SIG-M5 treated with dmso at 0.1 percent for 504 hours (cell line): ENCODE measurements at regions not wholly inside any gene's neighbourhood (a gene's known extent, or its start where the extent isn't known, plus 50 kb on each side); places are given as distances from the start of the nearest gene placed in this dataset.
"Not testable (repeated sequence)": the region's sequence is repeated elsewhere in the genome, so short reads cannot be mapped to it uniquely, and the experiment has no call there.

Experiments used
- DNase-seq: peaks from one replicate; lab custom pipeline; 2025; ENCODE audit not compliant: unreplicated experiment; lab: John Stamatoyannopoulos, UW

DNA sequence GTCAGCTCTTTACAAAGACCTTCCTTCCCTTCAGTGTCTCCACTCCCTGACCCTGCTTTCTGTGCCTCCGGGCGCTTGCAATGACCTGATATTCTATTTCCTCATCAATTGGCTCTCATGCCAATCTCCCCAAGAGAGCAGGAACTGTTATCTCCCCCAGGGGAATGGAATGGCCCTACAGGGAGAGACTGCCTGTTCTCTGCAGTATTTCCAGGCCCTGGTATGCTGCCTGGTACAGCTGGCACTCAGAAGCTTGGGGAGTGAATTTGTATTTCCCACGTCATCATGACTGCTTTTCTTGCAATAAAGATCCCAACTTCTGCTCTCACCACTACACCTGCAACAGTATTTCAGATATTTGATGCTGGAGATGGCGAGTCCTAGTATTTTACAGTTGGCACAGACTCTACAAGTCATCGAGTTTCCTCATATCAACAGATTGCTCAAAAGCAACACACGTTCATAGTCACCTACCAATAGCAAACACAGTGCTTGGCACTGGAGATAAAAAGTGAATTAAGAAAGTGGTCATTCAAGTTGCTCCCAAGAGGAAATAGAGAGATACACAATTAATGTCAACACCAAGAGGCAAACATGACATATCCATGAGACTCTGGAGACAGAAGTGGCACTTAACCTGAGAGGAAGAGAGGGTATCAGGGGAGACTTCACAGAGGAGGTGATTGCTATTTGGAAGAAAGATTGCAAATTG is 90.5 kb upstream of the EGFL6 start:
- no peak for DNase-seq

DNA sequence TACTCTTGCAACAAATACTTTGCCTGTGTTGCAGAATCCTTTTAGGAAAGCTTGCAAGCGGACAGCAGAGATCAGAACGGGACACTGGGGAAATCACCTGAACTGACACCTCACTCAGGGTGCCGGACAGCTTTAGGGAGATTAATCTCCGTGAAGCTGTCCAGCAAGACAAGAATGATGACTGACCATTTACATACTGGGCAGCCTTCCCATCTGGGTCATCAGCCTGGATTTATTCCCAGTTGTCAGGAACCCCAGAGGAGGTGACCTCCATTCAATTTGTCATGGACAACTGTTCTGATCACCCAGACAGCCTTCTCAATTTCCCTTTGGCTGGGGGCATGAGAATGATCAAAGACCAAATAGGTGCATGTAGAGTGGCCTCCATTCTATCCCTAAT is 93.0 kb upstream of the EGFL6 start:
- no peak for DNase-seq

DNA sequence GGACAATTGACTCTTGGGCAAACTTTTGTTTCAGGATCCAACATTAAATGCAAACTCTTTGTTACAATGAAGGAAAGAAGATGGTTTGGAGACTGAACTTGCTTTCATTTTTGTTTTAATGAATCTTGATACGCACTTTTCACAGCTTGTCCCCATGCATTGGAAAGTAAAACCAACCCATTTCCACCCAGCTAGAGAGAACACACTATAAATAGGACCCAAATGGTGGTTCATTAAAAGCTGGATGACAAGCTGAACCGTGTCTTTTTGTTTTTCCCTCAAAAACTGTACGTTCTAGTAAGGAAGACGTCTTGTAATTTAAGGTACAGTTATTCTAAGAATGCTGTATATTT is 95.3 kb upstream of the EGFL6 start:
- DNase-seq, result no peak

DNA sequence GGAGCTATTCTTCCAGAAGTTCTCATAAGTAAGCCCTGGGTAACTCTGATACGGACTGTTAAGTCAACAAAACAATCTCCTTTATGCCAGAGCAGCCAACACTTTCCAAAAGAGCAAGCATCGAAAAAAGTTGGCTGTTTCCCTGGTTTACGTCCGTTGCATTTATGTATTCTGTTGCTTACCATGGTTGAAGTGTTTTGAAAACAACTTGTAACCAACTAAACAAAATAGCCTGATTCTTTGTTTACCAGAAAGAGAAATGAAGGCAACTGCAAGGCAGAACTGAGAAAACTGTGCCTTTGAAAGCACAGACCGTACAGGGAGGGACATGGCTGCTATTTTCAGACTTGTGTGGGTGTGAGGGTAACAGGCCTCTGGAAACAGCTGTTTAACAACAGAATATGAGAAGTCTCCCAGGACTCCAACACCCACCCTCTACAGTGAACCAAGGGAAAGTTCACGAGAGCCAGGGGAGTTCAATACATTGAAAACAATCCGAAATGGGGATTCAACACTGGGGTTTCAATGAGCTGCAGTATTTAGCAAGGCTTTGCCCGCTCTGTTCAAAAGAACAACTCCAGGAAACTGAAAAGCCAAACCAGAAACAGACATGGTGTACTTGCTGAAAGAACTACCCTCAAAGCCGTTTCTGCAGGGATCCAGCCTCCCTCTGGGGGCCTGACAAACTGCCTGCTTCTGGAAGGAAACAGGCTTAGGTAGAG is 95.8 kb upstream of the EGFL6 start:
- no peak for DNase-seq

DNA sequence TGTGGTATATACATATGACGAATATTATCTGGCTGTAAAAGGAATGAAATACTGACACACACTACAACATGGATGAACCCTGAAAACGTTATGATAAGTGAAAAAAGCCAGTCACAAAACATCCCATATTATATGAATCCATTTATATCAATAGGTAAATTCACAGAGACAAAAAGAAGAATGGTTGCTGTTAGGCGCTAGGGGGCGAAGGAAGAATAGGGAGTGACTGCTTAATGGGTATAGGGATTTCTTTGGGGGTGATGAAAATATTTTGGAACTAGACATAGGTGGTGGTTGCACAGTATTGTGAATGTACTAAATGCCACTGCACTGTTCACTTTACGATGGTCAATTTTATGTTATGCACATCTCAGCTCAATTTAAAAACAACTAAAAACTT is 96.4 kb upstream of the EGFL6 start:
- DNase-seq, result no peak

DNA sequence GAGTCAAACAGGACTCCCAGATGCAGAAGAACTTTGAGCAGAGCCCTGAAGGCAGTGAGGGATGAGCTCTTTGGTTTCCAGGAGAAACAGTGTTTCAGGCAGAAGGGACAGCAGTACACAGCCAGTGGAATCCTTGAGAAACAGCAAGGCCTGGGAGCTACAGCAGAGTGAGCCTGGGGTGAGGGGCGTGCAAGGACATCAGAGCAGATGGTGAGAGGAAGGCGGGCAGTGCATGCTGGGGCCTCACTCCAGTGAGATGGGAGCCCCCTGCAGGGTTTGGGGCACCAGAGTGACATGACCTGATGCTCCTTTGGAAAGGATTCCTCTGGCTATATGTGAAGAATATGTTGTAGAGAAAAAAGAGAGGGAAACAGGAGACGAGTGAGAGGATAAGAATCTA is 98.1 kb upstream of the EGFL6 start:
- DNase-seq, result no peak

DNA sequence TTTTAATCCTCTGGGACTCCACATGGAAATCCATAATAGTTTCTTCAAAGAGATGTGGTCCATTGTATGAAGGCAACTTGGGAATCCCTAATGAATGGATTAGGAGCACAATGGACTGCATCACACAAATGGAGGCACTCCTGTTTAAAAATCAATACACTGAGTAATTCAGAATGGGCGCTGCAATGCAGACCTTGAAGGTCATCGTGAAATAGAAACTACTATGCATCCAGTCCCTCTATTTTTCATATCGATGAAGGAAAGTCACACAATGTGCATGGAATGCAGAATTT is 98.8 kb upstream of the EGFL6 start:
- DNase-seq, result no peak

DNA sequence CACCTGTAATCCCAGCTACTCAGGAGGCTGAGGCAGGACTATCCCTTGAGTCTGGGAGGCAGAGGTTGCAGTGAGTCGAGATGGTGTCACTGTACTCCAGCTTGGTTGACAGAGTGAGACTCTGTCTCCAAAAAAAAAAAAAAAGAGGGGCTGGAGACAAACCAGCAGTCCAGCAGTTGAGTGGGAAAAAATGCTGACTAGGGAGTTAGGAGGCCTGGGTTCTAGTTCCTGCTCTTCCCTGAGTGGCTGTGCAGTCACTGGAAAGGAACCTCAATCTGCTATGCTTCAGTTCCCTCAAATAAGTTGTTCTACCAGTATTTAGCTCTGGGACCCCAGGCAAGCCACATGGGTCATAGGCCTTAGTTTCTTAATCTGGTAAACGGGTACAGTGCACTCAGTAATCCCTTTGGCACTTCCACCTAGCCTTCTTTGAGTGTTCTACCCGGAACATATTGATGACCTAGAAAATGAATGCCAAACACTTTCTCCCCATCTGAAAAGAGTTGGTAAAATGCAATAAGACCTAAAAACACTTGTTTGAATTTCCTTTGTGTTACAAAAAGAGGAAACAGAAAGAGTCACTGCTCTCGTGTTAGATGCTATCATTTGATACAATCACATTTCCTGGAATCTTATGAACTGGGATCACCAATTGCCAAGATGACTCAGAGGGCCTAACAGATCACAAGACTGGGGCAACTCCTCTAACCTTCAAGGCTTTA is 99.3 kb upstream of the EGFL6 start:
- no peak for DNase-seq

DNA sequence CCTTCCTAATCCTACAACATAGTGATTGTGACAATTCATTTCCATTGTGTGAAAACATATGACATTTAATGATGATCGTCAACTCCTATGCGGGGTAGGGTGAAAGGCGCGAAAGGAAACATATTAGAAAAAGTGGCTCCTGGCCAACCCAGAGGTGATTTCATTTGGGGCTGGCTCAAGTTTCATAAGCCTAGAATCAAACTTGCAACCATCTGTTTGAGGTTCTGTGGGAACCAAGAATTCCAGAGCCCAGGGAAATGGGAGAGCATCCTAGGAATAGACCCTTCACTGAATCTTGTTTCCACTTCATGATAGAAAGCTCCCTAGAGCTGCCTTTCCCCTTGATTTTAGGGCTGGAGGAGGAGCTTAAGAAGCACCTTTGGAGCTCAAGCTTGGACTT is 101.3 kb upstream of the EGFL6 start:
- DNase-seq, result no peak

DNA sequence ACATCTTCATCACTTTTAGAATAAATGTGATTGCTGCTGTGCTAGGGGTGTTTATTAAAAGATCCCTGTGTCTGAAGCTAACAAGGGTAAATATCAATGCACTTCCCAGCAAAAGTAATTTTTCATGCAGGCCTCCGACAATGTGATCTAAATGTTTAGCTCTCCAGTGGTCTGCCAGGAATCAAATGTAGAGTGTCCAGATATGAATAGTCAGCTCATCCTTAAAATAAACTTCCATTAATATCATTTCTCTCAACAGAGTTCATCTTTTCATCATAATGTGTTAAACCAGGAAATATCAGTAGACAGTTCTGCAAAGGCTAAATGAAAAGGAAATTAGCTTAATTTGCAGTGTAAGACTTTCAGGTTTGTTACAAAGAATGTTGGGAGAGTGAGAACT is 102.2 kb upstream of the EGFL6 start:
- no peak for DNase-seq

DNA sequence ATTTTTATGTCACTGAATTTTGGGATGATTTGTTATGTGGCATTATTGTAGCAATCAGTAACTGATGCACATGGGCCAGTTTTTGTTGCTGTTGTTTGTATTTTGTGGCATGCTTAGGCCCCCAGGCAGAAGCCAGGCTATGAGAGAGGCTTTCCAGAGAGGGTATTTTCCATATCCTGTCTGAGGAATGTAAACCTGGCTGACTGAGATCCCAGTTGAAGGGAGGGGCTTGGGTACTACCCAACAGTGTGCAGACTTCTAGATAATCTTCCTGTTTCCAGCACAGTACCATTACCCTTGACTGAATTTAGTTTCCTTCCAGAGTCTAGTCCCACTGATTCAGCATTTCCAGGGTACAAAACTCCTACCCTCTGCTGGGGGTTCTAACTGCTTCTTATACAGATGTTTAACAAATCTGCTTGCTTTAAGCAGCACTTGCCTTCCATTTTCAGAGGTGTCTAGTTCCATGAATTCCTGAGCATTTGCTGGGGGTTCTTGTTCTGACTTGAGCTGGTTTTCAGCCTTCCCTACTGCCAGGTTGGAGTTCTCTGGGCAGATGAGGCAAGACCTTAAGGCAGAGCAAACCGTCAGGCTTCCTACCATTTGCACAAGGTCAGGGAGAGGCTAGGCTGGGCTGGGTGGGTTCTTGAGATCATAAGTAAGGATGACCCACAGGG is 104.7 kb upstream of the EGFL6 start:
- no peak for DNase-seq

DNA sequence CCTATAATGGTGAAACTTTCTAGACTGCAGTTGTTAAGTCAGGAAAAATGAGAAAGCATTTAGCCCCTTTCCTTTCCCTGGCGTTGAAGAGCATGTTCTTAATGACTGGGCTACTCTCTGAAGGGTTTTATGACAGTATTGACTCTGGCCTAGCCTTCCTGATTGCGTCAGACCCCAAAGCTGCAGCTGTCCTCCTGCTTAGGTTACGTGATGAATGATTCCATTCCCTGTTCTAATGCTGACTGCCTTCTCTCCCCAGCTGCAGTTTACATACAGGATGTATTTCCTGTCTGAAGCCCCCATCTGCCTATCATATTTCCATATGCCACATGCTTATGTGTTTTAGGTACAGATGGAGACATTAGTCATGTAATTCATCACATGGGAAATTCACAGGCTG is 105.8 kb upstream of the EGFL6 start:
- peak; percentile 56 for DNase-seq

DNA sequence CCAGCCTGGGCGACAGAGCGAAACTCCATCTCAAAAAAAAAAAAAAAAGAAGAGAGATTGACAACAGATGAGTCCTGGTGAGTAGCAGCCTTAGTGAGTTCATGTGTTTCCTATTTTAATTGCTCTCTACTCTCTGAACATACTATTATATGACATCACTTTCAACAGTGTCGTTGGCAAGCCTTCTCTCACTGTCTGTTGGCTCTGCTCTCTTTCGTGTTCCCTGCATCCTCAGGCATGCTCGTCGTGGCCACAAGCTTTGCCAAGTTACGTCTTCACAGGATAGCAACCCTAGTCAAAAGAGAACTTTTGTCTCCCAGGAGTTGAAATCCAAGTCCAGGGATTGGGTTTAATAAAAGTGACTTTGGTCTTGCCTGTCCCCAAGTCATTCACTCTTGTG is 117.1 kb upstream of the EGFL6 start:
- DNase-seq, result no peak

DNA sequence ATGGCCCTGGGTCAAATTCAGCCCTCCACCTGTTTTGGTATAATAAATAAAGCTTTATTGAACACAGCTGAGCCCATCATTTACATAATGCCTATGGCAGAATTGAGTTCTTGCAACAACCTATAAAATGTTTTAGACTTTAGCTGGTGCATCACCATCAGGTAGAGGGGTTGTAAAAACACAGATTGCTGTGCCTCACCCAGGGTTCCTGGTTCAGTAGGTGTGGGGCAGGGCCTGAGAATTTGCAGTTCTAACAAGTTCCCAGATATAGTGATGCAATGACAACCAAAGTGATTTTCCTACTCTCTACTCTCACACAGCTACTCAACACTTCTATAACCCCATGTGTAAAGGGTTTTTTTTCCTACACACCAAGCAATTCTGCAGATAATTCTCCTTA is 120.0 kb upstream of the EGFL6 start:
- DNase-seq, result no peak

DNA sequence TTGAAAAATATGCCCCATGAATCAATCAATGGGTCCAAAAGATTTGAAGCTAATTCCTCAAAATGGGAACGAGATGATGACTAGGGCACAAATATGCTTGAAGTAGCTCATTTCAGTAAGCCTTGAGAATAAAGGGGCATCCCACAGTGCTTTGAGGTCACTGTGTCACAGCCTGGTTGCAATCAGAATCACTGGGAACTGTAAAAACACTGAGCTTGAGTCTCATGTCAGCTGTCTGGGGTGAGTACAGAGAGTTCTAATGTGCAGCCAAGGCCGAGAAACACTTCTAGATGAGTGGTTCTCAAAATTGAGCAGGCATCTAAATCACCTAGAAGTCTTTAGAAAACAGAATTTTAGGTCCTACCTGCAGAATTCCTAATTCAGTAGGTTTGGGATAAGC is 120.5 kb upstream of the EGFL6 start:
- no peak for DNase-seq

DNA sequence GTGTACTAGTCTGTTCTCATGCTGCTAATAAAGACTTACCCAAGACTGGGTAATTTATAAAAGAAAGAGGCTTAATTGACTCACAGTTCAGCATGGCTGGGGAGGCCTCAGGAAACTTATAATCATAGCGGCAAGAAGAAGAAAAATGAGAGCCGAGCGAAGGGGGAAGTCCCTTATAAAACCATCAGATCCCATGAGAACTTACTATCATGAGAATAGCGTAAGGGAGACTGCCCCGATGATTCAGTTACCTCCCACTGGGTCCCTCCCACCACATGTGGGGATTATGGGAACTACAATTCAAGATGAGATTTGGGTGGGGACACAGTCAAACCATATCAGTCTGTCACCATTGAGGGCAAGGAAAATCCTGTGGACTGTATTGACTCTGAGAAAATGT is 121.8 kb upstream of the ATXN3L start:
- DNase-seq, result not testable (repeated sequence)

DNA sequence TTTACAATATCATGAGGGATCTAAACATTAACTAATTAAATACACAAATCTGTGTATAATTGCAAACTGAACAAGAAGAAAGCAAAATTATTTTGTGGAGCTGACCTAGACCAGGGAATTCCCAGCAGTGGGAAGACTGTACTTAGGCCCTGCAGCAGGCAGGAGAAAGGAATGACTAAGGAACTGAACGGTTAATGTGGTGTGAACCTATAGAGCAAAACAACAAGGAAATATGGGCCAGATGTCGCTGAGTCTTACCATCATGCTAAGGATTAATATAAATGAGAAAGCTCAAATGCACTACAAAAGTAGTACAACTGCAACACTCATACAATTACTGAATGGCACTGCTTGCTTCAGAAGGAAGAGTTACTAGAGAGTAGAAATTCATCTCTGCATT is 120.3 kb upstream of the ATXN3L start:
- no peak for DNase-seq

DNA sequence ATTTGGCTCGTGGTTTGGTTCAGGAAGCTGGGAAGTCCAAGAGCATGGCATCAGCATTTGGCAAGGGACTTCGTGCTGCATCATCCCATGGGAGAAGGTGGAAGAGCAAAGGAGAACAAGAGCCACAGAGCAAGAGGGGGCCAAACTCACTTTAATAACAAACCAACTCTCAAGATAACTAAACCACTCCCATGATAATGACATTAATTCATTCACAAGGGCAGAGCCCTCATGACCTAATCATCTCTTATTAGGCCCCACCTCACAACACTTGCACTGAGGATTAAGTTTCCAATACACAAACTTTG is 113.4 kb upstream of the ATXN3L start:
- DNase-seq, result no peak

DNA sequence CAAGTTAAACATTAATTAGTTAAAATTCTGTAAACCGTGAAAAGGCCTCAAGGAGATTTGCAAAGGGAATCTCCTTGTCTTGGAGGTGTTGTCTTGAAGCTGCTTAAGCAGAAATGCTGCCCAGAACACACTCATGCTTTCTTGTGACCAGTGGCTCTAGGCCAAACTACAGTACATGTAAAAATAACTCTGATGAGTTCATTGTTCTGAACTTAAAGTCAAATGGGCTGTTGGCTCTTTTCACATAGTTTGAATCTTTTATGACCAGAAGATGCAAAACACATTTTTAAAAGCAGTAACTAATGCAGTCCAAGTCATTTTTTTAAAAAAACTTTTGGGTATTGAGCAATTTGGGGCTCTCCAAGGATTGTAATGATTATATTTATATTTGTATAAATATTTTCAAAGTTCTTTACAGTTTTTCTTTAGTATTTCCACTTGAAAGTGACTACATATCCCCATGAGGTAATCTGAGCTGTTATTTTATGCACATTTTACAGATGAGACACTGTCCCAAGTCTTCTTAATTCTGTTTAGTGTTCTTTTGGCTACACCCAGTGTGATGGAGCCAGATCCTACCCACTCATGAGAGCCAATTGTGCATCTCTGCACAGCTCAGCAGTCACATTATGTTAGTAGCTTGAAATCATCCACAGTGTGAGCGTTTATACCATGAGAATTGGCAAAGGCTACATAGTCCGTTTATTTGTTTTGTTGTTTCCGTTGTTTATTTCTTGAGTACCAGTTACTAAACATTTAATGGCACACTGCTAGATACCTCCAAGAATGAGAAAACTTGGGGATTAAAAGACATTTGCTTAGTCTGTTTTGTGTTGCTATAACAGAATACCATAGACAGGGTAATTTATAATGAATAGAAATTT is 112.8 kb upstream of the ATXN3L start:
- no peak for DNase-seq

DNA sequence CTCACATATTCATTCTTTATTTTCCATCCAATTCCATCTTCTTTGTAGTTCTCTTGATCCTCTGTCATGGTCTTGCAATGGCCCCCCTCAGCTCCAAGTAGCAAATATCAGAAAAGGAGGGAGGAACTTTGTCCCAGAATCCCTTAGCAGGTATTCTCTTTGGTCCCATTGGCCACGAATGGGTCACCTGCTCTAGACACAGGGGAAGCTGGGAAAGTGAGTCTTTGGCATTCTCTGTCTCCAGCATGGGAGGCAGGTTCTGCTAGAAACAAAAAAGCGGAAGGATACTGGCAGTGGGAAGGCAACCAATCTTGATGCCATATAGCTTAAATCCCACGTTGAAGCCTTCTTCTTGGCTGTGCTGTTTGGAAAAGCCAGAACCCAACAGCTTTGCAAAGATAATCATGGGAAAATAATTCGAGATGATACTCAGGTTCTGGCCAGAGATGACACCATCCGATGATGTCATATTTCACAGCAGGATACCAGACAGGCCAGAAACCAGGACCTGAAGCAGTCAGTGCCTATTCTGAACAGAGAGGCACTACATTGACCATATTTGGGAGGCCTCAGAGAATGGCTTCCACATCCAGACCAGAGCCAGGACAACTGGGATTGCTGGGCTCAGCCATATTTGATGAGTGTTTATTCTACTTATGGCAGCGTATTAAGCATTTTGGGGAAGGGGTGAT is 110.4 kb upstream of the ATXN3L start:
- no peak for DNase-seq
